PC-9 (cell line): ENCODE measurements at regions not wholly inside any gene's neighbourhood (a gene's known extent, or its start where the extent isn't known, plus 50 kb on each side); places are given as distances from the start of the nearest gene placed in this dataset.

Experiments used
- BruUV-seq: library from RNA; stranded (reverse); fragments of 400-500 nt; replicated peaks from 2 replicates; lab custom pipeline; 2021; lab: Mats Ljungman, UMichigan
- CTCF ChIA-PET: fragments of 300-600 bp; sonication (Branson Sonifier 250); formaldehyde crosslinking; loops from one replicate; lab custom pipeline; 2022; ENCODE audit warnings: antibody characterized with exemption; lab: Charles Lee
- POLR2A ChIA-PET: fragments of 300-600 bp; sonication (Branson Sonifier 250); formaldehyde crosslinking; loops from one replicate; lab custom pipeline; 2022; ENCODE audit warnings: antibody characterized with exemption; ENCODE audit not compliant: unreplicated experiment; lab: Charles Lee
- DNase-seq, 2 experiments: peaks; one replicate each; pipeline versions ENCODE4 v3.0.0 to v3.0.0-alpha.2; 2015 to 2022; ENCODE audit warnings: mixed read lengths in 1 of 2
- H2AFZ ChIP-seq: fragments of 200-600 bp; sonication (generic); 2 replicates; pipeline ENCODE4 v1.8.1; 2017; ENCODE audit warnings: antibody characterized with exemption
- H3F3A ChIP-seq: fragments of 200-600 bp; sonication (generic); 2 replicates; pipeline ENCODE4 v1.8.1; 2017; ENCODE audit warnings: antibody characterized with exemption, mild to moderate bottlenecking, low read depth; ENCODE audit not compliant: insufficient read depth
- H3K27ac ChIP-seq: fragments of 200-600 bp; sonication (generic); 2 replicates; pipeline ENCODE4 v1.6.1; 2016; ENCODE audit warnings: mixed run types
- H3K27me3 ChIP-seq: fragments of 200-600 bp; sonication (generic); 2 replicates; pipeline ENCODE4 v1.6.1; 2016; ENCODE audit warnings: low read depth, mixed run types; ENCODE audit not compliant: insufficient read depth
- H3K36me3 ChIP-seq: fragments of 200-600 bp; sonication (generic); 2 replicates; pipeline ENCODE4 v1.6.1; 2016; ENCODE audit warnings: low read depth, mixed run types
- H3K4me1 ChIP-seq: fragments of 200-600 bp; sonication (generic); replicated peaks from 2 replicates; pipeline ENCODE4 v1.6.1; 2016; ENCODE audit warnings: mixed run types; ENCODE audit not compliant: insufficient read depth
- H3K4me2 ChIP-seq: fragments of 200-600 bp; sonication (generic); 2 replicates; pipeline ENCODE4 v1.6.1; 2017; ENCODE audit warnings: mixed run types
- H3K4me3 ChIP-seq: fragments of 200-600 bp; sonication (generic); 2 replicates; pipeline ENCODE4 v1.6.1; 2016; ENCODE audit warnings: mixed run types
- H3K79me2 ChIP-seq: fragments of 200-600 bp; sonication (generic); 2 replicates; pipeline ENCODE4 v1.6.1; 2017; ENCODE audit warnings: low read depth, mixed run types
- H3K9me2 ChIP-seq: fragments of 200-600 bp; sonication (generic); 2 replicates; pipeline ENCODE4 v1.8.1; 2017; ENCODE audit warnings: mild to moderate bottlenecking; ENCODE audit not compliant: insufficient read depth
- H3K9me3 ChIP-seq: fragments of 200-600 bp; sonication (generic); 2 replicates; pipeline ENCODE4 v1.8.1; 2016; ENCODE audit warnings: low read depth; ENCODE audit not compliant: insufficient read depth
- H4K20me1 ChIP-seq: fragments of 200-600 bp; sonication (generic); 2 replicates; pipeline ENCODE4 v1.8.1; 2017; ENCODE audit not compliant: insufficient read depth
- EZH2 ChIP-seq: fragments of 200-600 bp; sonication (generic); IDR thresholded peaks from 2 replicates; pipeline ENCODE4 v1.8.0; 2017; ENCODE audit warnings: antibody characterized with exemption, low read depth
- intact Hi-C: fragments of 100-400 bp; cut with micrococcal nuclease; formaldehyde crosslinking; loops from one replicate; pipeline ENCODE4 v1.10.0; 2022; ENCODE audit not compliant: unreplicated experiment
- TF ChIP-seq, protein P1 (sequence below): fragments of 200-600 bp; sonication (generic); conservative IDR thresholded peaks from 2 replicates; pipeline ENCODE4 v1.6.1; 2017; ENCODE audit warnings: mixed run types, antibody characterized with exemption, mild to moderate bottlenecking, moderate library complexity

DNA sequence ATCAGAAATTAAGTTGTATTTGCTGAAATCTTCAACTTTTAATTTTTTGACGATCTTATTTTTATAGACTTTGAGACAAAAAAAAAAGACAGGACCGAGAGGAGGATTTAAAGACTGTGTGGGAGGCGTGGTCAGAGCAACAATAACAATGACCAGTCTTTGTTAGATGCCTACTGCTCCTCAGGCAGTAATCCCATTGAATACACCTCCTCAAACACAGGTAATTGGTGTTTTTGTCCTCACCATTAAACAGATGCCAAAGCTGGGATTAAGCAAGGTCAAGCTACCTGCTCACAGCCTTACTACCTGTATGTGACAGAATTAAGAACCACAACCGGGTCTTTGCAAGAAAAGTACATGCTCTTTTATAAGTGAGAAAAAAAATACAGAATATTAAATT is 233.3 kb upstream of the GRAMD2B start:
- no peak overlapping the region for H3K4me3 ChIP-seq
- H4K20me1 ChIP-seq = no peaks in the 10 kb centered on the region
- no peaks in the 10 kb centered on the region for H3K36me3 ChIP-seq
- H3K4me1 ChIP-seq = no peaks in the 10 kb centered on the region
- intact Hi-C loops = no loop called here
- no peaks in the 10 kb centered on the region for H3F3A ChIP-seq
- H3K9me2 ChIP-seq = no peaks in the 10 kb centered on the region
- H2AFZ ChIP-seq = no peak overlapping the region
- POLR2A ChIA-PET = no interaction called here
- no TSS peak for BruUV-seq
- no peak for DNase-seq
- H3K4me2 ChIP-seq = no peak overlapping the region
- H3K27me3 ChIP-seq = no peaks in the 10 kb centered on the region
- H3K79me2 ChIP-seq = no peaks in the 10 kb centered on the region
- CTCF ChIA-PET = no interaction called here
- H3K9me3 ChIP-seq = no peaks in the 10 kb centered on the region
- H3K27ac ChIP-seq = no peak overlapping the region
- no peak for TF ChIP-seq EZH2
- TF ChIP-seq, protein P1, sequence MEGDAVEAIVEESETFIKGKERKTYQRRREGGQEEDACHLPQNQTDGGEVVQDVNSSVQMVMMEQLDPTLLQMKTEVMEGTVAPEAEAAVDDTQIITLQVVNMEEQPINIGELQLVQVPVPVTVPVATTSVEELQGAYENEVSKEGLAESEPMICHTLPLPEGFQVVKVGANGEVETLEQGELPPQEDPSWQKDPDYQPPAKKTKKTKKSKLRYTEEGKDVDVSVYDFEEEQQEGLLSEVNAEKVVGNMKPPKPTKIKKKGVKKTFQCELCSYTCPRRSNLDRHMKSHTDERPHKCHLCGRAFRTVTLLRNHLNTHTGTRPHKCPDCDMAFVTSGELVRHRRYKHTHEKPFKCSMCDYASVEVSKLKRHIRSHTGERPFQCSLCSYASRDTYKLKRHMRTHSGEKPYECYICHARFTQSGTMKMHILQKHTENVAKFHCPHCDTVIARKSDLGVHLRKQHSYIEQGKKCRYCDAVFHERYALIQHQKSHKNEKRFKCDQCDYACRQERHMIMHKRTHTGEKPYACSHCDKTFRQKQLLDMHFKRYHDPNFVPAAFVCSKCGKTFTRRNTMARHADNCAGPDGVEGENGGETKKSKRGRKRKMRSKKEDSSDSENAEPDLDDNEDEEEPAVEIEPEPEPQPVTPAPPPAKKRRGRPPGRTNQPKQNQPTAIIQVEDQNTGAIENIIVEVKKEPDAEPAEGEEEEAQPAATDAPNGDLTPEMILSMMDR = no peak

DNA sequence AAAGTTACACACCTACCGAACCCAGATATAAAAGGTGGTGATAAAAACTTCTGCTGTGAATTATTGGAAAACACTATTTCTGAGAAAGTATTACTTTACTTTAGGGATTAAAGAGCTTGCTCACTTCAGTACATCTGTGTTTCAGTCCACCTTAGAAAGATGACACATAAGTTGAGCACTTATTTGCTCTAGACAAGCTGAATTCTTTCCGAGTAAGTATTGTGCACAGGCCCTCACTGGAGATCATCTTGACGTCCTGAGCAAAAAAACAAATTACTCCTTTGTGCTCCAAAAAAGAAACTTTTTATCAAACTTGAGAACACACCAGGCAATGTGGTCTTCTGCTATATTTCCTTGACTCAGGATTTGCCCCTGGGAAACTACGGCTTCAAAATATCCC is 231.0 kb upstream of the GRAMD2B start:
- no peak for DNase-seq
- no peaks in the 10 kb centered on the region for H3K36me3 ChIP-seq
- POLR2A ChIA-PET = no interaction called here
- H3K27ac ChIP-seq = no peak overlapping the region
- H4K20me1 ChIP-seq = no peaks in the 10 kb centered on the region
- no peaks in the 10 kb centered on the region for H3K27me3 ChIP-seq
- no peaks in the 10 kb centered on the region for H3K9me3 ChIP-seq
- H3F3A ChIP-seq = no peaks in the 10 kb centered on the region
- H2AFZ ChIP-seq = no peak overlapping the region
- CTCF ChIA-PET = no interaction called here
- intact Hi-C loops = no loop called here
- BruUV-seq = no TSS peak
- H3K4me3 ChIP-seq = no peak overlapping the region
- H3K79me2 ChIP-seq = no peaks in the 10 kb centered on the region
- H3K9me2 ChIP-seq = no peaks in the 10 kb centered on the region
- H3K4me1 ChIP-seq = no peaks in the 10 kb centered on the region
- TF ChIP-seq, protein P1 = no peak
- no peak for TF ChIP-seq EZH2
- no peak overlapping the region for H3K4me2 ChIP-seq

DNA sequence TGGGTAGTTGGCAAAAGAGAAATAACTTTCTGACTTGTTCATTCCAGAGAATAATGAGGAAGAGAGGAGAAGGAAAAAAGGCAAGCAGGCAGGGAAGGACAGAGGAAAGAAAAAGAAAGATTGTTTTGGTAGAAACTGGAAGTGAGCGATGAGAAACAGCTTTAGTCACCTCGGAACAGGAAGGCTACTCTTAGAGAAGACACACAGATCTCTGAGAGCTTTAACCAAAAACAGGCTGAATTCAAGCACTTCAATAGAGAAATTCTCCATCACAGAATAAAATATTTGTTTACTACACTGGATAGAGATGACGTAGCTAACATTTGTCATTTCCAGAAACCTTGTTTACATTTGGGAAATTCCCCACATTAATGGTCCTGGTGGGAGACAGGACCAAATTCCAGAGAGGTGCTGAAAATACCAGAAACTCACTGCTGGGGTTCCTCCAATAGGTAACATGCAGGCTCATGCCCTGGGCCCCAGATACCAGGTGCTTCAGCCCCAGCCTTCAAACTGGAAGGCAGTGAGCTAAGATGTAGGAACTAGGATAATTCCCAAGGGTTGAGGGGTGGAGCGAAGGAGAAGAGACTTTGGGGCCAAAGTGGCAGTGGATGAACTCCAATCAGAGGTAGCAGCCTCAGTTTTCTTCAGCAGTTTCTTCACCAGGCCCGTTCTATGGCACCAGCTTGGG is 227.7 kb upstream of the GRAMD2B start:
- ChIA-PET CTCF (no interaction called here), POLR2A (no interaction called here)
- TF ChIP-seq EZH2 = no peak
- Histone ChIP-seq H4K20me1 (no peaks in the 10 kb centered on the region), H3K27ac (no peak overlapping the region), H3K27me3 (no peaks in the 10 kb centered on the region), H3F3A (no peaks in the 10 kb centered on the region), H3K79me2 (no peaks in the 10 kb centered on the region), H3K36me3 (no peaks in the 10 kb centered on the region), H3K4me2 (no peak overlapping the region), H3K4me3 (no peak overlapping the region), H2AFZ (no peak overlapping the region), H3K4me1 (no peaks in the 10 kb centered on the region), H3K9me3 (no peaks in the 10 kb centered on the region), H3K9me2 (no peaks in the 10 kb centered on the region)
- intact Hi-C loops = no loop called here
- BruUV-seq = no TSS peak
- DNase-seq = no peak

DNA sequence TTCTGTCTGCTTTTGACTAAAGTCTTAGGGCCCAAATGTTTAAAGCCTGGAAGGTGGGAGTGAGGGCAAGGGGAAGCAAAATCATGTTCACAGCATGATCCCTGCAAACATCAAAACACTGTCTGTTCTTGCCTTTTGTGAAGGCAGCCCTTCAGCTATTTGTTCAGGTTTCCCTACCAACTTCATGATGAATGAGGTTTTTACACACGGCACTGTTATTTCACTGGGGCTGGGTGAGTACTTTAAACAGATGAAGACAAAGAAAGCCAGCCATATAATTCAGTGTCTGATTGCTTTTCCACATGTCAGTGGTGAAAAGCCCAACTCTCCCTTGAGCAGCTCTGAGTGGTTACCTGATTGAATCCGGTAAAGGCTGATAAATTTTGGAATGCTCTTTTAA is 224.7 kb upstream of the GRAMD2B start:
- Histone ChIP-seq H4K20me1 (no peaks in the 10 kb centered on the region), H3K79me2 (no peaks in the 10 kb centered on the region), H3K9me3 (no peaks in the 10 kb centered on the region), H3K27me3 (no peaks in the 10 kb centered on the region), H3K4me2 (no peak overlapping the region), H3F3A (no peaks in the 10 kb centered on the region), H3K27ac (no peak overlapping the region), H3K36me3 (no peaks in the 10 kb centered on the region), H2AFZ (no peak overlapping the region), H3K9me2 (no peaks in the 10 kb centered on the region), H3K4me1 (no peaks in the 10 kb centered on the region), H3K4me3 (no peak overlapping the region)
- intact Hi-C loops = no loop called here
- ChIA-PET CTCF (no interaction called here), POLR2A (no interaction called here)
- no TSS peak for BruUV-seq
- no peak for TF ChIP-seq EZH2
- TF ChIP-seq, protein P1 = no peak
- no peak for DNase-seq
